Brain microvascular endothelial cell (primary cell): ENCODE measurements at regions not wholly inside any gene's neighbourhood (a gene's known extent, or its start where the extent isn't known, plus 50 kb on each side); places are given as distances from the start of the nearest gene placed in this dataset.

Experiments
- DNase-seq: peaks from one replicate; pipeline ENCODE4 v3.0.0-alpha.2; 2020
- H3K27ac ChIP-seq: fragments of 250-450 bp; sonication (Bioruptor Pico); 2 replicates; pipeline ENCODE4 v1.5.1; 2020; ENCODE audit warnings: mild to moderate bottlenecking, moderate library complexity
- H3K27me3 ChIP-seq: fragments of 250-450 bp; sonication (Bioruptor Pico); replicated peaks from 2 replicates; pipeline ENCODE4 v1.5.1; 2020; ENCODE audit warnings: mild to moderate bottlenecking
- H3K36me3 ChIP-seq: fragments of 250-450 bp; sonication (Bioruptor Pico); replicated peaks from 2 replicates; pipeline ENCODE4 v1.5.1; 2020; ENCODE audit warnings: mild to moderate bottlenecking
- H3K4me3 ChIP-seq: 2 replicates; pipeline ENCODE4 v1.5.1; 2011; ENCODE audit warnings: low read depth, mild to moderate bottlenecking, control low read depth, low read length, moderate library complexity
- CTCF ChIP-seq: IDR thresholded peaks from 2 replicates; pipeline ENCODE4 v1.5.1; 2011; ENCODE audit warnings: low read depth, mild to moderate bottlenecking, moderate library complexity, low read length, control low read depth, inconsistent platforms; ENCODE audit errors: missing control alignments
- in situ Hi-C: cut with HindIII; loops from 2 replicates; pipeline ENCODE4 v1.10.0; 2017; ENCODE audit warnings: low sequenced_read_pairs, low pct_ligation_motif_present

- TF ChIP-seq CTCF = no peak
- Histone ChIP-seq H3K36me3 (no peaks in the 10 kb centered on the region), H3K27ac (no peak overlapping the region), H3K4me3 (no peak overlapping the region), H3K27me3 (no peaks in the 10 kb centered on the region)
- in situ Hi-C loops = no loop called here
- DNase-seq = no peak
These were observed 451.1 kb downstream of the FOXO1 start for GRCh38 chr13:40215311-40215710.

GRCh38 chr13:40215747-40216146 is 450.7 kb downstream of the FOXO1 start:
- no peak overlapping the region for H3K4me3 ChIP-seq
- H3K27ac ChIP-seq = no peak overlapping the region
- no peak for DNase-seq
- no peaks in the 10 kb centered on the region for H3K27me3 ChIP-seq
- no peak for TF ChIP-seq CTCF
- no peaks in the 10 kb centered on the region for H3K36me3 ChIP-seq
- in situ Hi-C loops = no loop called here

DNA sequence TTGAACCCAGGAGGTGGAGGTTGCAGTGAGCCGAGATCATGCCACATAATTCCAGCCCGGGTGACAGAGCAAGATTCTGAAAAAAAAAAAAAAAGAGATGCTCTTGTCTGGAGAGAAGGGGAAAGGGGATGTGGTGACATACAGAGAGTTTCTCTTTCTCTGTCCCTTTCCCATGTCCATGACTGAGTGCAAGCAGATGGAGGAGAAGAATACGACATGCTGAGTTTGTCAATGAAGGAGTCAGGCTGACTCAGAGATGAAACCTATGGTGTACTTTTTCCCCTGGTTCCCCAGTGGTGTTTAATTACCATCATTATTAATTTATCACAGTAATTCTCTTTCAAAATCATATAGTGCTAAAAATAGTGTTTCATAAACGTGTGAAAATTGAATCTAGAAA is 448.8 kb downstream of the FOXO1 start:
- Histone ChIP-seq H3K27ac (no peak overlapping the region), H3K27me3 (no peaks in the 10 kb centered on the region), H3K4me3 (no peak overlapping the region), H3K36me3 (no peaks in the 10 kb centered on the region)
- DNase-seq = no peak
- in situ Hi-C loops = no loop called here
- TF ChIP-seq CTCF = no peak

DNA sequence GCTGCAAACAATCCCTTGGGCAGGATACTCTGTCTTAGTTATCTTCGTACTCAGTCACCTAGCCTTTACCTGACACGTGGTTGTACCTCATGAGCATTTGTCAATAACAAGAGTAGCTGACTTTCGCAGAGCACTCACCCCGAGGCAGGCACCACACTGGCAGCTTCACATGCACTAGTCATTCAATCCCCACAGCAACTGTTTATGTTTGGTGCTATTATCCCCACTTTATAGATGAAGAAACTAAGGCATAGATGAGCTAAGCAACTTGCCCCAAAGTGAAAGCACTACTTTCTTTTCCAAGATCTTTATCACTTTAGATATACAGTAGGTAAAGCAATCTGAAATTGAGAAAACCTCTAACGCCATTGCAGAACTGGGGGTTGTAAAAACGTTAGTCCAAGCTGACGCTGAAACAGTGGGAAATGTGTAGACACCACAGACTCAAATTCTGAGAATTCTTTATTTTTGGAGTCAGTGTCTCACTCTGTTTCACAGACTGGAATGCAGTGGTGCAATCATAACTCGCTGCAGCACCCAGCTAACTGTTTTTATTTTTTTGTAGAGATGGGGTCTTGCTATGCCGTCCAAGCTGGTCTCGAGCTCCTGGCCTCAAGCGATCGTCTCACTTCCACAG is 446.0 kb downstream of the FOXO1 start:
- no peaks in the 10 kb centered on the region for H3K27me3 ChIP-seq
- in situ Hi-C loops = no loop called here
- TF ChIP-seq CTCF = no peak
- DNase-seq = peak; percentile 59
- H3K27ac ChIP-seq = peak overlapping the region; percentile 42
- H3K36me3 ChIP-seq = no peaks in the 10 kb centered on the region
- no peak overlapping the region for H3K4me3 ChIP-seq

- no peaks in the 10 kb centered on the region for H3K36me3 ChIP-seq
- TF ChIP-seq CTCF = no peak
- no peak for DNase-seq
- H3K27ac ChIP-seq = peak overlapping the region; percentile 42
- H3K4me3 ChIP-seq = no peak overlapping the region
- in situ Hi-C loops = no loop called here
- H3K27me3 ChIP-seq = no peaks in the 10 kb centered on the region
These were observed 445.3 kb downstream of the FOXO1 start for GRCh38 chr13:40221131-40221459.
